ENCODE measurements at regions not wholly inside any gene's neighbourhood (a gene's known extent, or its start where the extent isn't known, plus 50 kb on each side); places are given as distances from the start of the nearest gene placed in this dataset.

DNA sequence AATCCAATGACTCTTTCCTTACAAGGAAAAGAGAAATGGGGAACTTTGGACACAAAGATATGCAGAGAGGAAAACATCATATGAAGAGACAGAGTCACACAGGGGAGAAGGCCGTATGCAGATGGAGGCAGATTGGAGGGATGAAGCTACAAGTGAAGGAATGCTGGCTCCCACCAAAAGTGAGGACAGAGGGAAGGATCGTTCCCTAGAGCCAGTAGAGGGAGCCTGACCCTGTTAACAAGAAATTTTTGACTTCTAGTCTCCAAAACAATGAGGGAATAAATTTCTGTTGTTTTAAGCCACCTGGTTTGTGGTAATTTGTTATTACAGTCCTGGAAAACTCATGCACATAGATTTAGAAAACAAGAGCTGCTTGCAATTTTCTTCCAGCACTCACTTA is 169.3 kb downstream of the PMAIP1 start:
- ChIA-PET POLR2A (no interaction called here), CTCF (ENCODE audit: low intra/inter-chr PET ratio) (no interaction called here)
- Histone ChIP-seq H3K4me1 (replicated peaks in 1 of 2; ENCODE audit: control insufficient read depth in 2 of 2, insufficient read depth in 2 of 2, low read length in 2 of 2) (no peaks in the 10 kb centered on the region; a peak in 1 of 5 replicates), H3K9ac (ENCODE audit: insufficient read depth in 1 of 2, low read depth in 2 of 2, low read length in 2 of 2) (no peak overlapping the region), H3K9me3 (replicated peaks; ENCODE audit: control insufficient read depth, insufficient read depth, low read depth, low read length) (no peaks in the 10 kb centered on the region), H4K20me1 (replicated peaks; ENCODE audit: control insufficient read depth, insufficient read depth, low read length) (no peaks in the 10 kb centered on the region), H3K79me2 (ENCODE audit: control insufficient read depth, insufficient read depth, low read length) (no peaks in the 10 kb centered on the region), H3K36me3 (ENCODE audit: control insufficient read depth, insufficient read depth, low read length) (no peaks in the 10 kb centered on the region), H2AFZ (ENCODE audit: low read depth, low read length) (no peak overlapping the region), H3K9me1 (ENCODE audit: control insufficient read depth, insufficient read depth, low read length) (no peaks in the 10 kb centered on the region), H3K4me2 (ENCODE audit: insufficient read depth, low read length) (no peak overlapping the region), H3K4me3 (no peak overlapping the region), H3K27me3 (ENCODE audit: control insufficient read depth in 2 of 2, insufficient read depth in 2 of 2, low read length in 2 of 2) (no peaks in the 10 kb centered on the region), H3K27ac (ENCODE audit: extremely low read depth, low read depth, low read length) (no peak overlapping the region)
- ATAC-seq (no peak), FAIRE-seq (no peak), DNase-seq (ENCODE audit: extremely low read depth in 1 of 4, low spot score in 3 of 4) (no peak)
- intact Hi-C loops (cut with micrococcal nuclease) (no loop called here), in situ Hi-C loops (cut with MboI) (no loop called here)
- WGBS (ENCODE audit: insufficient coverage, low coverage, missing lambda C conversion rate): 0% methylated on average over 2 of the region's 2 CpGs
- TF ChIP-seq PHF8 (IDR thresholded peaks at IDR 0.05; ENCODE audit: borderline replicate concordance, low read length) (no peak), CTBP1 (IDR thresholded peaks at IDR 0.05; ENCODE audit: borderline replicate concordance) (no peak), SMARCC2 (IDR thresholded peaks at IDR 0.05; ENCODE audit: low read depth) (no peak), SP2 (IDR thresholded peaks at IDR 0.05; ENCODE audit: extremely low read depth, low read depth, low read length, poor library complexity, severe bottlenecking) (no peak), ZNF445 (CRISPR knock-in tag; IDR thresholded peaks at IDR 0.05; ENCODE audit: low read depth) (no peak), CTCFL (IDR thresholded peaks at IDR 0.05; ENCODE audit: borderline replicate concordance, insufficient read depth, low read depth, low read length, poor library complexity, severe bottlenecking) (peak; percentile 33)
- TF ChIP-seq, protein P1, sequence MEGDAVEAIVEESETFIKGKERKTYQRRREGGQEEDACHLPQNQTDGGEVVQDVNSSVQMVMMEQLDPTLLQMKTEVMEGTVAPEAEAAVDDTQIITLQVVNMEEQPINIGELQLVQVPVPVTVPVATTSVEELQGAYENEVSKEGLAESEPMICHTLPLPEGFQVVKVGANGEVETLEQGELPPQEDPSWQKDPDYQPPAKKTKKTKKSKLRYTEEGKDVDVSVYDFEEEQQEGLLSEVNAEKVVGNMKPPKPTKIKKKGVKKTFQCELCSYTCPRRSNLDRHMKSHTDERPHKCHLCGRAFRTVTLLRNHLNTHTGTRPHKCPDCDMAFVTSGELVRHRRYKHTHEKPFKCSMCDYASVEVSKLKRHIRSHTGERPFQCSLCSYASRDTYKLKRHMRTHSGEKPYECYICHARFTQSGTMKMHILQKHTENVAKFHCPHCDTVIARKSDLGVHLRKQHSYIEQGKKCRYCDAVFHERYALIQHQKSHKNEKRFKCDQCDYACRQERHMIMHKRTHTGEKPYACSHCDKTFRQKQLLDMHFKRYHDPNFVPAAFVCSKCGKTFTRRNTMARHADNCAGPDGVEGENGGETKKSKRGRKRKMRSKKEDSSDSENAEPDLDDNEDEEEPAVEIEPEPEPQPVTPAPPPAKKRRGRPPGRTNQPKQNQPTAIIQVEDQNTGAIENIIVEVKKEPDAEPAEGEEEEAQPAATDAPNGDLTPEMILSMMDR (IDR thresholded peaks at IDR 0.05 in 2 of 3, conservative IDR thresholded peaks at IDR 0.05 in 1 of 3; ENCODE audit: insufficient read depth in 2 of 3, low read depth in 1 of 3, low read length in 3 of 3): peak in 1 of 3 experiments; percentile 6; a peak in 1 of 6 replicates
- no TSS peak for BruUV-seq (replicated peaks)

All from K562 (cell line).